ENCODE measurements at regions not wholly inside any gene's neighbourhood (a gene's known extent, or its start where the extent isn't known, plus 50 kb on each side); places are given as distances from the start of the nearest gene placed in this dataset.

- intact Hi-C loops (cut with micrococcal nuclease; ENCODE audit: unreplicated experiment) = no loop called here
- no TSS peak for BruUV-seq (replicated peaks)
- Histone ChIP-seq H3K27ac (ENCODE audit: extremely low read length, insufficient read depth, low read length) (no peak overlapping the region), H3K36me3 (replicated peaks in 1 of 2; ENCODE audit: control insufficient read depth in 1 of 2, insufficient read depth in 2 of 2, low read length in 2 of 2) (no peaks in the 10 kb centered on the region), H2AFZ (ENCODE audit: low read length) (no peak overlapping the region), H3K27me3 (ENCODE audit: control insufficient read depth in 1 of 2, insufficient read depth in 2 of 2, low read length in 2 of 2) (no peaks in the 10 kb centered on the region), H3K79me2 (ENCODE audit: insufficient read depth, low read length) (no peaks in the 10 kb centered on the region), H4K20me1 (ENCODE audit: insufficient read depth, low read length) (no peaks in the 10 kb centered on the region), H3K9ac (ENCODE audit: insufficient read depth, low read depth, low read length) (no peak overlapping the region), H3K9me3 (ENCODE audit: low read length) (no peaks in the 10 kb centered on the region), H3K4me2 (ENCODE audit: low read depth, low read length) (no peak overlapping the region), H3K4me1 (ENCODE audit: insufficient read depth, low read length) (no peaks in the 10 kb centered on the region), H3K4me3 (replicated peaks in 1 of 3; ENCODE audit: insufficient read depth in 1 of 3, low read depth in 2 of 3, low read length in 3 of 3) (no peak overlapping the region)
- in situ Hi-C loops (cut with HindIII; ENCODE audit: extremely low pct_ligation_motif_present, low pct_unique_long_range_greater_than_20kb) = no loop called here
- ChIA-PET CTCF (ENCODE audit: low intra/inter-chr PET ratio, low total read pairs) (no interaction called here), POLR2A (no interaction called here)
- TF ChIP-seq ARID3A (IDR thresholded peaks at IDR 0.05; ENCODE audit: low read depth, low read length) = no peak
- TF ChIP-seq ZBTB7A (CRISPR knock-in tag; IDR thresholded peaks at IDR 0.05) = no peak
- TF ChIP-seq ZBTB33 (CRISPR knock-in tag; IDR thresholded peaks at IDR 0.05) = no peak
- no peak for TF ChIP-seq ZEB1 (IDR thresholded peaks at IDR 0.05; ENCODE audit: insufficient replicate concordance, low read depth)
- TF ChIP-seq ZNF367 (CRISPR knock-in tag; IDR thresholded peaks at IDR 0.05; ENCODE audit: borderline replicate concordance) = no peak
- no peak for TF ChIP-seq NFYB (CRISPR knock-in tag; IDR thresholded peaks at IDR 0.05)
- no peak for TF ChIP-seq ZNF441 (CRISPR knock-in tag; IDR thresholded peaks at IDR 0.05; ENCODE audit: borderline replicate concordance)
- no peak for TF ChIP-seq ZNF792 (CRISPR knock-in tag; IDR thresholded peaks at IDR 0.05)
- no peak for TF ChIP-seq HIC2 (CRISPR knock-in tag; IDR thresholded peaks at IDR 0.05; ENCODE audit: low read depth)
- TF ChIP-seq MXD3 (CRISPR knock-in tag; IDR thresholded peaks at IDR 0.05) = no peak
- TF ChIP-seq ZNF512B (CRISPR knock-in tag; IDR thresholded peaks at IDR 0.05; ENCODE audit: borderline replicate concordance) = no peak
- no peak for TF ChIP-seq ZNF577 (CRISPR knock-in tag; IDR thresholded peaks at IDR 0.05; ENCODE audit: borderline replicate concordance, low read depth)
- FAIRE-seq = no peak
- ATAC-seq = no peak
- DNase-seq (ENCODE audit: low spot score) = no peak
These were observed 244.0 kb downstream of the HGF start for GRCh38 chr7:81525841-81526240.

Measured in HepG2 (cell line).